Nephron progenitor cell (in vitro differentiated cells): ENCODE measurements at regions not wholly inside any gene's neighbourhood (a gene's known extent, or its start where the extent isn't known, plus 50 kb on each side); places are given as distances from the start of the nearest gene placed in this dataset.

Experiments used
- DNase-seq: peaks from one replicate; pipeline ENCODE4 v3.0.0; 2021
- H3K27ac Mint-ChIP-seq: 2 replicates; pipeline ENCODE4 v1.8.0; 2021; ENCODE audit warnings: mild to moderate bottlenecking, moderate library complexity, mixed read lengths
- H3K27me3 Mint-ChIP-seq: 2 replicates; pipeline ENCODE4 v1.8.0; 2021; ENCODE audit warnings: mild to moderate bottlenecking, low read depth, mixed read lengths; ENCODE audit not compliant: poor library complexity
- H3K36me3 Mint-ChIP-seq: 2 replicates; pipeline ENCODE4 v1.8.0; 2021; ENCODE audit warnings: low read depth, mixed read lengths
- H3K4me1 Mint-ChIP-seq: 2 replicates; pipeline ENCODE4 v1.8.0; 2021; ENCODE audit warnings: mixed read lengths
- H3K4me3 Mint-ChIP-seq: 2 replicates; pipeline ENCODE4 v1.8.0; 2021; ENCODE audit warnings: mild to moderate bottlenecking, moderate library complexity, mixed read lengths
- H3K9me3 Mint-ChIP-seq: 2 replicates; pipeline ENCODE4 v1.8.0; 2021; ENCODE audit warnings: mild to moderate bottlenecking, moderate library complexity, mixed read lengths
- CTCF ChIP-seq: fragments of 200-600 bp; sonication (generic); IDR thresholded peaks from 2 replicates; pipeline ENCODE4 v1.5.0; 2021; ENCODE audit warnings: antibody characterized with exemption

GRCh38 chr2:8398040-8398668, 283.7 kb upstream of the ID2 start:
- DNase-seq: no peak
- no peaks in the 10 kb centered on the region for H3K36me3 Mint-ChIP-seq
- peaks cover 9% of the 10 kb centered on the region for H3K27me3 Mint-ChIP-seq
- no peak overlapping the region for H3K4me3 Mint-ChIP-seq
- peaks cover 6% of the 10 kb centered on the region for H3K4me1 Mint-ChIP-seq
- no peaks in the 10 kb centered on the region for H3K9me3 Mint-ChIP-seq
- no peak overlapping the region for H3K27ac Mint-ChIP-seq
- TF ChIP-seq CTCF: no peak

GRCh38 chr2:8399731-8400130, 282.1 kb upstream of the ID2 start:
- DNase-seq: no peak
- Mint-ChIP-seq H3K27ac (no peak overlapping the region), H3K36me3 (peaks cover 3% of the 10 kb centered on the region), H3K9me3 (peaks cover 7% of the 10 kb centered on the region), H3K4me1 (peaks cover 6% of the 10 kb centered on the region), H3K27me3 (peaks cover 8% of the 10 kb centered on the region), H3K4me3 (no peak overlapping the region)
- no peak for TF ChIP-seq CTCF

GRCh38 chr2:8400196-8400595, 281.7 kb upstream of the ID2 start:
- H3K27me3 Mint-ChIP-seq: peaks cover 8% of the 10 kb centered on the region
- peaks cover 6% of the 10 kb centered on the region for H3K4me1 Mint-ChIP-seq
- no peak for TF ChIP-seq CTCF
- peaks cover 12% of the 10 kb centered on the region for H3K9me3 Mint-ChIP-seq
- H3K36me3 Mint-ChIP-seq: peaks cover 8% of the 10 kb centered on the region
- no peak for DNase-seq
- H3K27ac Mint-ChIP-seq: no peak overlapping the region
- no peak overlapping the region for H3K4me3 Mint-ChIP-seq

GRCh38 chr2:8402222-8402621, 279.6 kb upstream of the ID2 start:
- Mint-ChIP-seq H3K27me3 (peaks cover 5% of the 10 kb centered on the region), H3K27ac (no peak overlapping the region), H3K9me3 (peaks cover 18% of the 10 kb centered on the region), H3K4me1 (peaks cover 6% of the 10 kb centered on the region), H3K4me3 (no peak overlapping the region), H3K36me3 (peaks cover 13% of the 10 kb centered on the region)
- TF ChIP-seq CTCF: no peak
- DNase-seq: no peak

GRCh38 chr2:8403876-8404275, 278.0 kb upstream of the ID2 start:
- no peak for DNase-seq
- peaks cover 8% of the 10 kb centered on the region for H3K27me3 Mint-ChIP-seq
- no peak for TF ChIP-seq CTCF
- no peak overlapping the region for H3K4me3 Mint-ChIP-seq
- H3K27ac Mint-ChIP-seq: no peak overlapping the region
- peaks cover 10% of the 10 kb centered on the region for H3K4me1 Mint-ChIP-seq
- H3K9me3 Mint-ChIP-seq: peaks cover 21% of the 10 kb centered on the region
- peaks cover 13% of the 10 kb centered on the region for H3K36me3 Mint-ChIP-seq

- H3K27me3 Mint-ChIP-seq: peaks cover 8% of the 10 kb centered on the region
- no peak overlapping the region for H3K27ac Mint-ChIP-seq
- DNase-seq: no peak
- H3K9me3 Mint-ChIP-seq: peaks cover 21% of the 10 kb centered on the region
- TF ChIP-seq CTCF: no peak
- peaks cover 10% of the 10 kb centered on the region for H3K4me1 Mint-ChIP-seq
- H3K36me3 Mint-ChIP-seq: peaks cover 13% of the 10 kb centered on the region
- H3K4me3 Mint-ChIP-seq: no peak overlapping the region
Observed at GRCh38 chr2:8405334-8405733, 276.5 kb upstream of the ID2 start.
